ENCODE measurements at regions not wholly inside any gene's neighbourhood (a gene's known extent, or its start where the extent isn't known, plus 50 kb on each side); places are given as distances from the start of the nearest gene placed in this dataset.

DNA sequence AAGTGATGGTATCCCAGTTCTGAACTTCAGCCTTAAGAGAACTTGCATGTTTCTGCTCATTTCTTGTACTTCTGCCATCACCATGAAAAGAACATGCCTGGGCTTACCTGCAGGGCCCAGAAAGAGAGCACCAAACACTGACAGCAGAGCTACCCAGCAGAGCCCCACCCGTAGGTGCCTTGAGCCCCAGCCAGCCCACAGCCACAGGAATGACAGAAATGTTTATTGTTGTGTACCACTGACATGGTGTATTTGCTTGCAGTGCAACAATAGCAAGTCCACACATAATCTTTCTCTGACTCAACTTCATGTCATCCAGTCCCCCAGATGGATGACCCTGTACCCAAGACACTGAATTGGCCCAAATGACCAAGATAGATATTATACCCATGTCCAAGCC lies 195.2 kb downstream of the TSHZ3 start:
- no peak for DNase-seq

DNA sequence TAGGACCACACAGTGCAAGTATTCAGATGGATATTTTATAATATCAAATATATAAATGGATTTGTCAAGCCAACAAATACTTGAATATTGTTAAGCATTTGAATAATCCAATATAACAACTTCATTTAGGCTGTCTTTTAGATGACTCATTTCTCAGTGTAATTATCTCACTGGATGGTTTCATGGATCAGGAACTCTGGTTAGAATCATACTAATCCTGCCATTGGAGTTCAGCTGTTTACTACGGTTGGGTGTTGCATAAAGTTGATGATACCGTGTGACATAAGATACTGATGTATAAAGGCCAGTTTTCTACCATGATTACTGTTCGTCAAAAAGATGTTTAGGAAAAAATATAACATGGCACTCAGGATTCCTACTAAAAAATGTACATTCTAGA lies 196.3 kb downstream of the TSHZ3 start:
- DNase-seq = no peak

DNA sequence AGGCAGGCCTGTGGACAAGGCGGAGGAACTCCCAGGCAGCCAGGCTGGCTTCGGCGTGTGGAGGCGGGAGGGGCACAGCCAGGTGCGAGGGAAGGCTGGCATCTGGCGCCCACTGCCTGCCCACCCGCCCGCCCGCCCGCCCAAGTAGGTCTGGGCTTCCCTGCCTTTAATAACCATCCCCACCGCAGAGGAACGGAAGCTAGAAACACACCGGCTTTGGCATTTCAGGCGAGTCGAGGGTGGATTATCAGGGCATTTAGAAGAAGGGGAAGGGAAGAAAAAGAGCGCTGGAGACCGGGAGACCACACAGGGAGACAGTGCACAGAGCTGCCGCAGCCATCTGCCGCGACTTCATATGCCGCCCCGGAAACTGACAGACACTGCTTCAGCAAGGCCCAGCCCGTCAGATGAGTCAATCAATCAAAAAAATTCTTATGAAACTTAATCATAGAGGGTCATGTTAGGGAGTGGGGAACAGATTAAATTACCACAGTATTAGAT lies 199.7 kb downstream of the TSHZ3 start:
- DNase-seq = no peak

DNA sequence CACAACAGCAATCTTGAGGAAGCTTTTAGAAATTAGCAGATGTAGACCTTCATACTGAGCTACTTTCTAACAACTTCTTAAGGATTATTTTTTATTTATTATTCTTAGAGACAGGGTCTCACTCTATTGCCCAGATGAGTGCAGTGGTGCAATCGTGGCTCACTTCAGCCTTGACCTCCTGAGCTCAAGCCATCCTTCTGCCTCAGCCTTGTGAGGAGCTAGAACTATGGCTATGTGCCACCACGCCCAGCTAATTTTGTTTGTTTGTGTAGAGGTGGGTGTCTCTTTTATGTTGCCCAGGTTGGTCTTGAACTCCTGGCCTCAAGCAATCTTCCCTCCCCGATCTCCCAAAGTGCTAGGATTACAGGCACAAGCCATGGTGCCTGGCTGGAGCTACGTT lies 200.6 kb downstream of the TSHZ3 start:
- DNase-seq = no peak

DNA sequence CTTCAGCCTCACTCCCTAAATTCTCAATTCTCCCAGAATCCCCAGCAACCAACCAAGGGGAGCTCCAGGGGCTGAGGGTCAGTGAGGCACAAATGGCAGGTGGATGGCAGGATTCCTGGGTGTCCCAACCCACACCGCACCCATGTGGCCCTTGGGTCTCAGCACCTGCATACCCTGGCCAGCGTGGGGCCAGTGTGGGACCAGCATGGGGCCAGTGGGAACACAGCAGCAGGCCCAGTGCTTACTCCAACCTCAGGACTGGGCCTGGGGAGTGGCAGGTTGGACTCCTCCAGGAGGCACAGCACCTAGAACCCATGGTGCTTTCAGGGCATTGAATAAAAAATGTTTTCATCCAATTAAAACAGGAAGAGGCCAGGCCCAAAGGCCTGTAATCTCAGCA lies 202.0 kb downstream of the TSHZ3 start:
- no peak for DNase-seq

DNA sequence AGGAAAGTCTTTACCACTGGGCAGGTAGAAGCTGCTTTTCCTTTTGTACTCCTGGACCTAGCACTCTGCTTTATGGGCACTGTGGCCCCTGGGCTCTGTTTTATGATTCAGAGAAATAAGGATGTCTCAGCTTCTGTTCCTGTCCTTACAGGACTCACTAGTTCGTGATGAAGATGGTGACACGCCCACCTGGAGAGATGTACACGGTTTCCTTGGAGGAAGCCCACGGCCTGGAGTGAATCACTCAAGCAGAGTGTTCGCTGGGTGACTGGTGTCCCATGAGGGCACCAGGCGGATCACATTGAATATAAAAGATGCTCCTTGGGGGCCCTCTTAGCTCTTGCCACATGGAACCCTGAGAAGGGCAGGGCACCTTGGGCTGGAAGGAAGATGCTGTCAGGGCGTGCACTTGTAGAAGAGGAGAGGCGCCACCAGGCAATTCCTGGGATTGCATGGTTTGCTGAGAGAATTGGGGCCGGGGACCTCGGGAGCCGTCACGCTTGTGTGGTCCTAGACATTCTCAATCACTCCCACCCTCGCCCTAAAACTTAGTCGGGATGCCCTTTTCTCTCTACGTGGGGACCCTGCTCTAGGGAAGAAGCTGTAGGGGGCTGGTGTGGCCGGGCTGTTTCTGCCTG lies 202.6 kb downstream of the TSHZ3 start:
- DNase-seq = no peak

DNA sequence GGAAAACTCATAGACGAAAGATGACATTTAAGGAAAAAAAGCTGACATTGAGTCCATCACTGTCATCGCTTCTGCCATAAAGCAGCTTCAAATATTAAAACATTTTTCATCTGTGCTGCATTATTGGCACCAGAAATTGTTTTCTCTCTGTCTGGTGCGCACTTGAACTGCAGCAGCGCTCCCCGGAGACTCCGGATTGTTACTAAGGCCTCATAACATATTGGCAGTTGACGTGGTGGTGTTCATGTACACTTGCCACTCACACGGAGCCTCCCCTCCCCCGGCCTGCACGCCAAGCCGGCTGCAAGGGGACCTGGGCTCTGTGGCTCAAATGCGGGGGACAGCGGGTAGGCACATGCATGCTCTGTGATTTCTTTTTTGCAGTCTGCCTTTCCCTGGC lies 203.2 kb downstream of the TSHZ3 start:
- DNase-seq = no peak

DNA sequence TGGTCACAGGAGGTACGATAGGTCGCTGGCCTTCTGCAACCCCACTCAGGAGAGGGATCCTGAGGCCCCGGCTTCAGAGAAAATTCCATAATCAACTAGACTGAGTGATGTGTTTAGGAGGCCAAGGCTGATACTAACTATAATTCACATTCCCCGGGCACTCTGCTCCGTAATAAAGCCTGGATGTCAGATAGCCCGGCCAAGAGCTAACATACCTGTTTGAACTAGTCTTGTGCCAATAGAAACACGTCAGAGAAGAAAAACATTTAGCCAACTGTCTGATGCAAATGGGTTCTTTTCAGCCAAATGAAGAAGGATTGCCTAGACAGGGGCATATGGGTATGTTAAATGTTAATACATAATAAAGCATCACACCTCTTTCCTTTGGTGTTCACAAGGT lies 204.2 kb downstream of the TSHZ3 start:
- DNase-seq = no peak

DNA sequence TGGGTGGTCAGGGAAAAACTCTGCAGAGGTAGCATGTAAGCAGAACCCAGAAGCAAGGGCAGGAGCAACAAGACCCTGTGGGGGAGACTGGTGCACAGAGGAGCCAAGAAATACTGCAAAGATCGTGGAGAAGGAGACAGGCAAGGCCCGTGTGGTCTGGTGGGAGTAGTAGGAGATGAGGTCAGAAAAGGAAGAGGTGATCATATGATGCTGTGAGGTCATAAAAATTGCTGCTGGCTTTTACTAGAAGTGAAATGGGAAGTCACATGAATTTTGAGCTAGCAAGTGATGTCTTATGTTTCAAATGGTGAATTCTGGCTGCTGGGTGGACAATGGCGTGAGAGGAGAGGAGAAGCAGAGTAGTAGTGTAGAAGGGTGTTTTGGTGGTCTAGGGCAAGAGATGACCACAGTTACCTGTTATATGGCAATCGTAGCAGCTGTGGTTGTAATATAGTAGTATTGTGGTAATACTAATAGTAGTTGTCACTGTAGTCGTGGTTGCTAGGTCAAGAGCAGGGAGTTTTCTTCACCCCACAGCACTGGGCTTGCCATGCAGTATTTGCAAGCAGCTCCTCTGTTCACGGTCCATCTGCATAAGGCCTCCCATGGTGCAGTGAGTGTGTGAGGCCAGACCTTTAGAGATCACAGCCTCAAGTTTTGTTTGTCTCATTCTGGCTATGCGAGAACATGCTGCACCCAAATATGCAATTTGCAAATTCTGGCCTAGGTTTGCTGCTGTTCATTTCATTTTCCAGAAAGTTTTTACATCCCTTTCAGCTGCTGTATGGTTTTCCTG lies 205.0 kb downstream of the TSHZ3 start:
- DNase-seq = no peak

DNA sequence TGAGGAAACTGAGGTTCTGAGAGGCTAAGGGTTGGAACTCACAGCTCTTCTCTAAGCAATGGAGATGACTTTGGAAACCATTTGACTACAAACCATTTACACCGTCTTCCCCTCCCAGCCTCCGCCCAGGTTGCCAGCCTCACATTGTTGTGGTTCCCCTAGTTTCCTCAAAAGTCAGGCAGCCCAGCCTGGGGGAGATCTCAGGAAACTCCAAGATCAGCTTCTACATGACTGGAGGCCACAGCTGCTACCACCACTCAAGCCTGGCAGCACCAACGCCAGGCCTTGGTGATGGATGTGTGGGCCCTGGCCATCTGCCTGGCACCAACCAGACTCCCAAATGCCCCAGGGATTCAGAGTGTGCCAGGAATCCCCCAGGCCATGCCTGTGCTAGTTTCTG lies 207.9 kb downstream of the TSHZ3 start:
- DNase-seq = no peak

DNA sequence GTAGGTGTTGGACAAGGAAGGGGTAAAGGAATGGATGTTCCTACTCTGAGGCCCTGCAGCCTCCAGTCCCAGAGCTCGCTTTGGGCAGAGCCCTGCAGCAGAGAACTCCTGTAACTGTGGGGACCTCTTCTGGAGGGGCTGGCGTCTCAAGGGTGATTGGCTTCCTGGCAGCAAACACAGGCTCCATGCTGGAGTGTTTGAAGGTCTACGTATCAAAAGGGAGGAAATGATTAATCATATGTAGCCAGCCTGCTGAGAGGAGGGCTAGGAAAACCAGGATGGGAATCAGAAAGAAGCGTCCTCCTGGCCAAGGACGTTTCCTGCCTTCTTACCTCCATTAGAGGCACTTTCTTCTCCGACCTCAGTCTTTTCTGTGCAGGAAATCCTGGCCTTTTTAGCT lies 208.5 kb downstream of the TSHZ3 start:
- no peak for DNase-seq

DNA sequence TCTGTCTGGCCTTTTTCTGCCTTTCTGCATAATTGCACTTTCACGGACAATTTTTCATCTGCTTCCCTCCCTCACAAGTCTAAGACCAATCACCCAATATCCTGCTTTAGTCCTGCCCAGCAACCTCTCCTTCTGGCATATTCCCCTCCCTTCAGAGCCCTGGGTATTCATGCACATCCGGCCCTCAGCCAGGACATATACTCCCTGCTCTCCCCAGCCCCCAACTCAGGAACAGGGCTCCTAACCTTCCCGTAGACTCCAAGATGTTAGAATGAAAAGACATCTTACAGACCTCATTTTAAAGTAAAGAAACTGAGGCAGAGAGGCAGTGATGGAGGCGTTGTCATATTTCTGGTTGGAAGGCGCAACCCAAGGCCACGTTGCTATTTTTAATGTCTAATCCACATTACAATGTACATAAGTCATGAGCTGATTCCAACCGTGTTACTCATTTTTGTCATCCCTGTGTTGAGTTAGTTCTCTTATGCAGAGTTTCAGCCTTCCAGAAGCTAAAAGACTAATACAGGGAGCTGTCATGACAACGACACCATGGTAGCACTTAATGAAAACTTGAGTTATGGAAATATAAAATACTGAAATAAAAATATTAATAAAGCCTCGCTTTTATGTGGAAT lies 209.2 kb downstream of the TSHZ3 start:
- DNase-seq = no peak

DNA sequence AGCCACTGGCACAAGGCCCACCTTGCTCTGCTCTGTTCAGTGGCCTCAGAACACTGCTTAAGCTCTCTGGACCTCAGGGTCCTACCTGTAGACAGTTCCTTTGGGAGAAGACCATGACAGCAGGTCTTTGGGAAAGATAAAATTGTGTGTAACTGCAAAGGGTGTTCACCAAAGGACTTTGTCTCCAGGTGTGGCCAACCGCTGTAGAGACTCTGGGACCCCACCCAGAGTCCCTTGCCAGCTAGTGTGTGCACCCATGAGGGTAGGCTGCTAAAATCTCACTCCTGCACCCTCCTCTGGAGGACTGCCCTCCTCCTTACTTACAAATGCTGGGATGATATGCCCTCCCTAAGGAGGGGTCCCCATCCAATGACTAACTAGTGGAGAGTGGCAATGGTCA lies 211.2 kb downstream of the TSHZ3 start:
- no peak for DNase-seq

DNA sequence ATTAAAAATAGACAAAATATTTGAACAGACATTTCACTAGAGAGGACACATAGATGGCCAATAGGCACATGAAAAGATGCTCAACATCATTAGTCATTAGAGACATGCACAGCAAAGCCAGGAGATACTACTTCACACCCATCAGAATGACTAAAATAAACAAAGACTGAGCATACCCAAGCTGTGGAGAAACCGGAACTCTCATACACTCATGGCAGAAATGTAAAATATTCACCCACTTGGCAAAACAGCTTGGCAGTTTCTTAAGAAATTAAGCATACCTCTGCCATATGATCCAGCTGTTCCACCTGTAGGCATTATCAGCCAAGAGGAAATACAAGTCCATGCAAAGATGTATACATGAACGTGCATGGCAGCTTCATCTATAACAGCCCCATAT lies 213.4 kb downstream of the TSHZ3 start:
- no peak for DNase-seq

DNA sequence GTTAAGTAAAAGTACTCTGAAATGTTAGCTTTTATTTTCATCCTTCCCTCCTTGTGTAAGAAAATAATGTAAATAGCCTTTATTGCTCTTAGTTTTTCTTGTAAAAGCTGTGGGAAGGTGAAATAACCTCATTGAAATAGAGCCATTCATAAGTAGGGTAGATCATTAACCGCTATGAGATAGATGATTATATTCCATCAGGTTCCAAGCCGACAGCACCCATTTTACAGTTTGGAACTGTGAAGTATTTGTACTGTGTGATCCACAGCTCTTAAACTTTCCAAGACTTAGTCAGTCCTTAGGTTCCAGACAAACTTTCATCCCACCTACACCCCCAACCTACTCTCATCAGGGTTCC lies 216.5 kb downstream of the TSHZ3 start:
- no peak for DNase-seq

DNA sequence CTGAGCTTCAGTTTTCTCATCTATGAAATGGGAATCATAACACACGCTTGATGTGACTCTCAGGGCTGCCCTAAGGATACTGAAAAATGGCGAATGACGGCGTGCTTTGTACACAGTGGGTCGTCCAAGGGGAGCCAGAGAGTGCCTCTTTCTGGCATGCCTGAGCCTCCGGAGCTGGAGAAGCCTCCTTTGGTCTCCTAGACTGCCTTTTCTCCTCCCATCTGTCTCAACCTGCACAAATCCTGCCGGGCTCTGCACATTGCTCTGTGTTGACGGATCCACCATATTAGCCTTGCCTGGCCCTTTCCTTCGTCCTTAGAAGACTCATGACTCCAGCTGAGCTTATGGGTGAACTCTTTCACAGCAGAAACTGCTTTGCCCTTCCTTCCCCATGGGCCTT lies 220.9 kb downstream of the TSHZ3 start:
- no peak for DNase-seq

DNA sequence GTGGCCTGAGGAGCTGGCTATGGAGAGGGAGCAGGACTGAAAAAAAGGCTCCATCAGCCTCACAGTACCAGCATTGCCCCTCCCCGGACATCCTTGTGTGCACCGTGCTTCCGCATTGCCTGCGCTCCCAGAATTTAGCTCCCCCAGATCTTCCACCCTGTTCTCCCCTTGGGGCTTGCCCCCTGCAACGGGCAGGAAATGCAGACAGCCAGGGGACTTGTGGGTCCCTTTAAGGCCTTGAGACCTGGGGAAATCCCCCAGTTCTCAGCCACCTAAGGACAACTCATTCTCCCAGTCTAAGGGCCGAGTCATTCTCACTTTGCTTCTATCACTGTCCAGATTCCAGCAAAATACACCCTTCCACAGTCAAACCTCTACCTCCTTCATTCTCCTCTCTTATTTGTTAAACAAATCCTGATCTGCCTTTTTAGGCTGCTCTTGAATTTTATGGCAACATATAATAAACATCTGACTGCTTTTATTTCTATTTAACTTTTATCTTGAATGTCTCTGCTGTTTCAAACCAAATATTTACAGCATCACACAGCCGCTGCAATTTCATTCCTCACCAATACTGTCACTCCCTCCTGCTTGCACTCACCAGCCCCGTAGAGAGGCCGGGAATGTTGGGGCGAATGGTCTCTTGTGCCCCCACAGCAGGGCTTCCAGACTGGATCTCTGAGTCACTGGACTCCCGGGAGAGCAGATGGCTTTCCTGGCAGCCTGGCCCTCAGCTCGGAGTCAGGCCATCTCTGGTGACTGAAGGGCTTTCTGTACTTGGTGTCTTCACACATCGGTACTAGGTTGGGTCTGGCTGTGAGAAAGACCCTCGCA lies 221.9 kb downstream of the TSHZ3 start:
- DNase-seq = no peak

DNA sequence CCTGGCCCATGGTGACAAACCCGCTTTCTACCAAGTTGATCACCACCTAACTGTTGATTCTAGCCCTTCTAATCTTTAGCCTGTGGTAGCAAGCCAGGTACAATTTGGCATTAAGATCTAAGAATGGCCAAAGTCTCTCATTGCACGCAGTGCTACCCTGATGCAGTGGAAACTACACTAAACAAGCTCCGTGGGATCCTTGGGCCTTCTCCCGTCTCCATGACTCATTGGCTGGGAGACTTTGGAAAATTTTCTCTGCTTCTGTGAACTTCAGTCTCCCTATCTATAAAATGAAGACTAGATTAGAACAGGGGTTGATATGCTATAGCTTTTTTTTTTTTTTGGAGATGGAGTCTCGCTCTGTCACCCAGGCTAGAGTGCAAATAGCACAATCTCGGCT lies 223.0 kb downstream of the TSHZ3 start:
- no peak for DNase-seq

DNA sequence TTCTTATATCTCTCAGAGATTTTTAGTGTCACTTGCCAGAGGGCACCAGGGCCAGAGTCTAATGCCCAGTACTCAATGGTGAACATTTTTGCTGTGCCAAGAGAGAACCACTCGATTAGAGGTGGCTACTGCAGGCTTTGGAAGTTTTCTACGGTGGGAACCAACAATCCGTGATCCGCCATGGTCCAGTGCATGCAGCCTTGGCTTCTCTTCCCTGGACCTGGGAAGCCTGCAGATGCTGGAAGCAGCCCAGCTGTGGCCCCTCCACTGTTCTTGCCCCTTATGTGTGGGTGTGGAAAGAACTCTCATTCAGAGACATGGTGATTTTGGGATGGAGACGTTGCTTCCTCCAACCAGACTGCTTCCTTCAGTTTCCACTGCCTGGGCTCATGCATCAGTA lies 224.2 kb downstream of the TSHZ3 start:
- no peak for DNase-seq

DNA sequence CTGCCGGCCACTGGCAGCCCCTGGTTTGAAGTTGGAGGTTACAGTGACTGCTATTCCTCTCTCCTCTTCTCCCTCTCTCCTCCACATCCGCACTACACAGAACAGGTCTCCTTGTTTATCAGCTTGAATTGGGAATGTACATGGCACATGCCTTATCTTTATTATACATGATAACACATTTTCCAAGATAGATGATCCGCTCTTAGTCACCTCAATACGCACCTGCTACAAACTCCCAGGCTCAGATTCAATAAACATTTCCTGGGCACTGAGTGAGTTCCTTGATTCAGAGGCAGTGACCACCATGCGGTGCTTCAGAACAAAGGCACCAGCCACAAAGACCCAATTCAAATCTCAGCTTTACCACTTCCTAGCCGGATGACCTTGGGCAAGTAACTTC lies 227.7 kb downstream of the TSHZ3 start:
- DNase-seq = no peak

DNA sequence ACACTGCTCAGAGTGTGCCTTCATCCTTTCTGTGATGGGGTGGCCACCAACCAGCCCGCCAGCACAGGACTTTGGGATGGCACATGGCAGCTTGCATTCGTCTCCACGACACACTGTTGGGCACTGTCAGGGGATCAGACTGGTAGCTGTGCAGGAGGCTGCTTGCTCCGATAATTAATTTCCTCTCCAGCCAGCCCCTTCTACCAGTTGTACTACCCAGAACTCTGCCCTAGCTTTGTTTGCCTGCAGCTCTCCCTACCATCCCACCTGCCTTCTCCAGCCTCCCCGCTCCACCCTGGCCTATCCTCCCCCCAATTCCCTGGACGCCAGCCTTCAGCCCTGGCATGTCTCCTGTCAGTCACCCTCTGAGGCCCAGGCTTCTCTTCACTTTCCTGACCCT lies 228.3 kb downstream of the TSHZ3 start:
- no peak for DNase-seq

DNA sequence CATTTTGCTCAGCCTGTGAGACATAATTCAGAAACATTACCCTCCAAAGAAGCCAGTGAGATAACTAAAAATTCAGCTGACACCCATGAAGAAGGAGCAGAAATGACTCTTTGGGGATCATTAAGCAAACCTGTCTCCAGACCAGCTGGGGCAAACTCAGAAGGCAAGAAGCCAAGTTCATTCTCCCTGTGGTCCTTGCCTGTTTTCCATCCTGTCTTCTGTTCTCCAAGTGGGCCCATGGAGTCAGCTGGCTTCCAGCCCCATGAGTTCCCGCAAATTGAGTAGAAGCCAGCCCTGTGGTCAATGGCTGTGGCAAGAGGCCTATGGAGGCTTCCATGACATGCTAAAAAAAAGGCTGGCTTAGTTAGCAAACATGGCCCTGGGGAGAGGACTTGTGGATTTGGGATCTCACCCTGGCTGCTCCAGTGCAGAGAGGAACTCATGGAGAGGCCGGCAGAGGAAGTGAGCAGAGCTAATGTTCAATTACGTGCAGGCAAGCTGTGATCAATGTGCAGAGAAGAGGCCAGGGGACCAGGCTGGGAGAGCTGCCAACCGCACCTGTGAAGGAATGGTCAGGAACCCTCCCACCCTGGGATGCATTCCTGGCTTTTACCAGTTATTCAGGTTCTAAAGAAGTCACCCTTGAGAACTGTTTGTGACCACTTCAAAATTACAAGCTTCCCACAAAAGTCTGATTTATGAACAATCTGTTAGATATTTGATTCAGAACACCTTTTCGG lies 229.1 kb downstream of the TSHZ3 start:
- DNase-seq = no peak

DNA sequence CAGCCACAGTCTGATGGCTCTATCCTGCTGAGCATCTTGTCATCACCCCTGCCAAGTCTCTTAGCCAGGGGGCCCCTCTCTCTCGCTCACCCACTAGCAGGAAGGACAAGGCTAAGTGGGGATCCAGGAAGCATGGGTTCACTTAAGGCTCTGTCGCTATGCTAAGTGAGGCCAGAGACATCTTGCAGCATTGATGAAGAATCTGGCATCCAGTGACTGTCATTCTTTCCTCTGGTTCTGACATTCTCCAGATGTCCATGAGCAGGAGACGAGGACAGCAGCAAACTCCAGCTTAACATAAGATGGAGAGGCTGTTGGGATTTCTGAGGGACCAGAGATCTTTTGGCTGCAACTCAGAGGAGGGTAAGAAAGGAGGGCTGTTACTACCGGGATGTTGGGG lies 230.2 kb downstream of the TSHZ3 start:
- no peak for DNase-seq

Measured in activated T-cell treated with anti-CD3 and anti-CD28 coated beads for 4 hours (primary cell).